Choroid plexus epithelial cell (primary cell): ENCODE measurements at regions not wholly inside any gene's neighbourhood (a gene's known extent, or its start where the extent isn't known, plus 50 kb on each side); places are given as distances from the start of the nearest gene placed in this dataset.

Experiments used
- DNase-seq: peaks from one replicate; pipeline ENCODE4 v3.0.0-alpha.2; 2010; ENCODE audit warnings: low read depth
- H3K4me3 ChIP-seq: 2 replicates; pipeline ENCODE4 v1.5.1; 2011; ENCODE audit warnings: low read depth, mild to moderate bottlenecking, control low read depth, low read length, moderate library complexity
- CTCF ChIP-seq: conservative IDR thresholded peaks from 2 replicates; pipeline ENCODE4 v1.5.1; 2011; ENCODE audit warnings: low read depth, mild to moderate bottlenecking, control low read depth, inconsistent platforms, low read length, moderate library complexity

- no peak for DNase-seq
- no peak overlapping the region for H3K4me3 ChIP-seq
- TF ChIP-seq CTCF, result no peak
These were observed 132.8 kb upstream of the FSCB start for GRCh38 chr14:44639781-44640385.

- TF ChIP-seq CTCF, result no peak
- no peak for DNase-seq
- no peak overlapping the region for H3K4me3 ChIP-seq
These were observed 127.6 kb upstream of the FSCB start for GRCh38 chr14:44634692-44635091.

GRCh38 chr14:44626423-44626822 lies 119.3 kb upstream of the FSCB start:
- no peak overlapping the region for H3K4me3 ChIP-seq
- no peak for DNase-seq
- TF ChIP-seq CTCF, result no peak

GRCh38 chr14:44625098-44625497 lies 118.0 kb upstream of the FSCB start:
- no peak for DNase-seq
- no peak overlapping the region for H3K4me3 ChIP-seq
- TF ChIP-seq CTCF, result no peak

- no peak for TF ChIP-seq CTCF
- DNase-seq, result no peak
- no peak overlapping the region for H3K4me3 ChIP-seq
These were observed 113.3 kb upstream of the FSCB start for GRCh38 chr14:44620121-44621019.

- no peak for DNase-seq
- no peak for TF ChIP-seq CTCF
- H3K4me3 ChIP-seq, result no peak overlapping the region
These were observed 109.1 kb upstream of the FSCB start for GRCh38 chr14:44616204-44616603.
